Prostate gland (tissue), 1 donor: ENCODE measurements at regions not wholly inside any gene's neighbourhood (a gene's known extent, or its start where the extent isn't known, plus 50 kb on each side); places are given as distances from the start of the nearest gene placed in this dataset.

Experiments
- POLR2A ChIP-seq: fragments of 450-650 bp; IDR thresholded peaks from one replicate; pipeline ENCODE4 v1.6.1; 2016; ENCODE audit warnings: antibody characterized with exemption, mild to moderate bottlenecking
- POLR2AphosphoS5 ChIP-seq: sonication (generic); formaldehyde crosslinking; IDR thresholded peaks from one replicate; pipeline ENCODE4 v1.6.1; 2017; ENCODE audit warnings: antibody characterized with exemption

DNA sequence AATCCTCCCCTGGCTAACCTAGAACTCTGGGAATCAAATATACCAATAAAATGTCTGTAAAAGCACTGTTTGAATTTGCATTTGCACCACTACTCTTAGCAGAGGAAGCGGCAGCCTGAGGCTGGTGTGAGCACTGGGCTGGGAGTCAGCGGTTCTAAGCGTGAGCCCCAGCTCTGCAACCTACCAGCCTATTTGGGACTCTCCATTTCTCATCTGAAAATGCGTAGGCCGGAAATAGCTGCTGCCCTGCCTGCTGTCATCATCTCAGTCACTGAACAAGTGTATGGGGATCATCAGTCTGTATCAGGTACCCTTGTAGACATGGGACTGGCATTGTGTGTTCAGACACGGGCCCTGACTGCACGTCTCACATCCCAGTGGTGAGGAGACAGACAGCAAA lies 194.3 kb downstream of the ANKRD30B start:
- TF ChIP-seq POLR2AphosphoS5 (no peak), POLR2A (no peak)
